HepG2 (cell line): ENCODE measurements at regions not wholly inside any gene's neighbourhood (a gene's known extent, or its start where the extent isn't known, plus 50 kb on each side); places are given as distances from the start of the nearest gene placed in this dataset.

Experiments used
- ATAC-seq: fragments of 200-7000 bp; cut with Tn5 transposase; 3 replicates; pipeline ENCODE4 v1.9.1; 2020; ENCODE audit warnings: mild to moderate bottlenecking, moderate library complexity
- BruUV-seq: library from RNA; stranded (reverse); fragments of 400-500 nt; replicated peaks from 2 replicates; lab custom pipeline; 2021; lab: Mats Ljungman, UMichigan
- CTCF ChIA-PET: fragments of 300-600 bp; formaldehyde crosslinking; extraction: SDS; loops from one replicate; lab custom pipeline; 2021; ENCODE audit warnings: low total read pairs, inconsistent platforms, low intra/inter-chr PET ratio; lab: Yijun Ruan, JAX
- POLR2A ChIA-PET: fragments of 350-600 bp; sonication (Branson Sonifier 250); formaldehyde crosslinking; loops from one replicate; lab custom pipeline; 2020; ENCODE audit warnings: antibody characterized with exemption, inconsistent platforms; lab: Yijun Ruan, JAX
- DNase-seq: peaks from one replicate; pipeline ENCODE4 v3.0.0-alpha.2; 2015; ENCODE audit warnings: low spot score
- FAIRE-seq: peaks from 3 replicates; lab custom pipeline; 2011; peaks lifted over from hg19 to GRCh38; lab: Jason Lieb, UNC
- H2AFZ ChIP-seq: one replicate; pipeline ENCODE4 v1.6.1; 2011; ENCODE audit warnings: low read length, inconsistent platforms
- H3K27ac ChIP-seq: fragments of 300-600 bp; 3 replicates; pipeline ENCODE4 v1.8.0; 2011; ENCODE audit warnings: mixed run types, mild to moderate bottlenecking, mixed read lengths, low read length, inconsistent platforms; ENCODE audit not compliant: insufficient read depth; ENCODE audit errors: extremely low read length
- H3K27me3 ChIP-seq, 2 experiments: fragments of 200-600 bp in 1 of 2; 2 replicates in 1 of 2; 3 replicates in 1 of 2; pipeline versions ENCODE4 v1.6.0 to v1.8.0; 2011; ENCODE audit warnings: low read length in 2 of 2, mild to moderate bottlenecking in 2 of 2, moderate library complexity in 2 of 2, inconsistent platforms in 1 of 2; ENCODE audit not compliant: insufficient read depth in 2 of 2, control insufficient read depth in 1 of 2
- H3K36me3 ChIP-seq, 2 experiments: fragments of 200-600 bp in 1 of 2; replicated peaks in 1 of 2; 2 replicates in 1 of 2; 3 replicates in 1 of 2; pipeline versions ENCODE4 v1.5.1 to v1.8.0; 2011; ENCODE audit warnings: low read length in 2 of 2, inconsistent platforms in 1 of 2; ENCODE audit not compliant: insufficient read depth in 2 of 2, control insufficient read depth in 1 of 2
- H3K4me1 ChIP-seq: 2 replicates; pipeline ENCODE4 v1.5.1; 2012; ENCODE audit warnings: low read length, inconsistent platforms; ENCODE audit not compliant: insufficient read depth
- H3K4me2 ChIP-seq: 2 replicates; pipeline ENCODE4 v1.6.0; 2011; ENCODE audit warnings: low read depth, low read length, inconsistent platforms
- H3K4me3 ChIP-seq, 3 experiments: fragments of 200-600 bp in 1 of 3; sonication (generic), shearing (Covaris generic) in 1 of 3; replicated peaks in 1 of 3; 2 replicates each; pipeline ENCODE4 v1.5.1; 2011 to 2016; ENCODE audit warnings: low read length in 3 of 3, inconsistent platforms in 2 of 3, low read depth in 2 of 3, mild to moderate bottlenecking in 2 of 3, control low read depth in 1 of 3, mixed read lengths in 1 of 3; ENCODE audit not compliant: insufficient read depth in 1 of 3
- H3K79me2 ChIP-seq: one replicate; pipeline ENCODE4 v1.6.1; 2011; ENCODE audit warnings: low read length, inconsistent platforms; ENCODE audit not compliant: insufficient read depth
- H3K9ac ChIP-seq: 2 replicates; pipeline ENCODE4 v1.6.0; 2011; ENCODE audit warnings: mild to moderate bottlenecking, low read depth, low read length, inconsistent platforms; ENCODE audit not compliant: insufficient read depth
- H3K9me3 ChIP-seq: 2 replicates; pipeline ENCODE4 v1.5.1; 2012; ENCODE audit warnings: mild to moderate bottlenecking, low read length
- H4K20me1 ChIP-seq: 2 replicates; pipeline ENCODE4 v1.6.0; 2011; ENCODE audit warnings: inconsistent platforms, mild to moderate bottlenecking, low read length, moderate library complexity; ENCODE audit not compliant: insufficient read depth
- CBX1 ChIP-seq: IDR thresholded peaks from one replicate; pipeline ENCODE4 v1.6.1; 2016; ENCODE audit warnings: antibody characterized with exemption, low read depth
- CHD2 ChIP-seq: IDR thresholded peaks from 2 replicates; pipeline ENCODE4 v1.6.1; 2011; ENCODE audit warnings: low read depth, low read length, improper control_type of control experiment
- EP300 ChIP-seq, 3 experiments: sonication (generic) in 1 of 3; formaldehyde crosslinking in 1 of 3; IDR thresholded peaks; 2 replicates each; pipeline versions ENCODE4 v1.5.1 to v1.6.1; 2011 to 2020; ENCODE audit warnings: low read depth in 2 of 3, low read length in 2 of 3, borderline replicate concordance in 1 of 3, improper control_type of control experiment in 1 of 3, mild to moderate bottlenecking in 1 of 3, missing genetic modification reagents in 1 of 3, moderate library complexity in 1 of 3
- KAT2B ChIP-seq: fragments of 150-350 bp; IDR thresholded peaks from 2 replicates; pipeline ENCODE4 v1.6.1; 2014; ENCODE audit warnings: low read depth, low read length, borderline replicate concordance
- KDM1A ChIP-seq: IDR thresholded peaks from 2 replicates; pipeline ENCODE4 v1.6.1; 2016; ENCODE audit warnings: missing compliant biosample characterization
- KDM6A ChIP-seq: IDR thresholded peaks from 2 replicates; pipeline ENCODE4 v1.6.1; 2016; ENCODE audit warnings: low read depth
- NCOA2 ChIP-seq: sonication (generic); formaldehyde crosslinking; IDR thresholded peaks from 2 replicates; pipeline ENCODE4 v1.8.0; 2022; ENCODE audit warnings: inconsistent platforms
- NCOA5 ChIP-seq: sonication (generic); formaldehyde crosslinking; IDR thresholded peaks from 2 replicates; pipeline ENCODE4 v1.4.0; 2020; ENCODE audit warnings: missing genetic modification reagents
- SIX1 ChIP-seq: sonication (generic); formaldehyde crosslinking; IDR thresholded peaks from 2 replicates; pipeline ENCODE4 v1.4.0; 2020; ENCODE audit warnings: missing genetic modification reagents, borderline replicate concordance
- SMC3 ChIP-seq: IDR thresholded peaks from 2 replicates; pipeline ENCODE4 v1.6.1; 2011; ENCODE audit warnings: low read length, improper control_type of control experiment
- SNAPC2 ChIP-seq: sonication (generic); formaldehyde crosslinking; IDR thresholded peaks from 2 replicates; pipeline ENCODE4 v1.8.1; 2022; ENCODE audit warnings: mild to moderate bottlenecking, missing genetic modification reagents
- ZBTB1 ChIP-seq: sonication (generic); formaldehyde crosslinking; IDR thresholded peaks from 2 replicates; pipeline ENCODE4 v1.4.0; 2020; ENCODE audit warnings: missing genetic modification reagents, borderline replicate concordance
- ZKSCAN5 ChIP-seq: sonication (generic); formaldehyde crosslinking; IDR thresholded peaks from 2 replicates; pipeline ENCODE4 v1.5.1; 2020; ENCODE audit warnings: mild to moderate bottlenecking, missing genetic modification reagents
- ZNF484 ChIP-seq: sonication (generic); formaldehyde crosslinking; IDR thresholded peaks from 2 replicates; pipeline ENCODE4 v1.5.1; 2020; ENCODE audit warnings: mild to moderate bottlenecking, low read depth, missing genetic modification reagents, borderline replicate concordance
- WGBS: methylation state at CpG from one replicate; pipeline ENCODE4 v1.1.6; 2017; ENCODE audit warnings: low lambda C conversion rate; 5-methylcytosine and 5-hydroxymethylcytosine counted together
- in situ Hi-C: cut with HindIII; loops from 2 replicates; pipeline ENCODE4 v1.10.0; 2017; ENCODE audit warnings: low pct_unique_long_range_greater_than_20kb; ENCODE audit not compliant: extremely low pct_ligation_motif_present
- intact Hi-C: fragments of 100-400 bp; cut with micrococcal nuclease; formaldehyde crosslinking; loops from one replicate; pipeline ENCODE4 v1.10.0; 2022; ENCODE audit not compliant: unreplicated experiment
- TF ChIP-seq, protein P1 (sequence below): sonication (generic); formaldehyde crosslinking; IDR thresholded peaks from 2 replicates; pipeline ENCODE4 v1.4.0; 2020; ENCODE audit warnings: missing genetic modification reagents, mild to moderate bottlenecking, borderline replicate concordance

GRCh38 chr4:111961809-111962208 is 183.4 kb upstream of the FAM241A start:
- DNase-seq (no peak), FAIRE-seq (no peak)
- Histone ChIP-seq H3K79me2 (no peaks in the 10 kb centered on the region), H3K36me3 (no peaks in the 10 kb centered on the region), H2AFZ (no peak overlapping the region)
- ChIA-PET CTCF (no interaction called here), POLR2A (no interaction called here)
- TF ChIP-seq SIX1 (CRISPR knock-in tag) = no peak
- no peak for TF ChIP-seq NCOA2 (CRISPR knock-in tag)
- TF ChIP-seq, all 625 proteins: peak for 0
- Histone ChIP-seq H3K27ac (no peak overlapping the region), H3K27me3 (no peaks in the 10 kb centered on the region; a peak in 1 of 5 replicates), H3K9ac (no peak overlapping the region), H3K9me3 (no peaks in the 10 kb centered on the region), H4K20me1 (no peaks in the 10 kb centered on the region), H3K4me1 (no peaks in the 10 kb centered on the region), H3K4me3 (no peak overlapping the region), H3K4me2 (no peak overlapping the region)
- ATAC-seq = no peak
- no TSS peak for BruUV-seq
- in situ Hi-C loops = no loop called here
- 4% methylated on average over 1 of the region's 1 CpG for WGBS
- intact Hi-C loops = no loop called here

DNA sequence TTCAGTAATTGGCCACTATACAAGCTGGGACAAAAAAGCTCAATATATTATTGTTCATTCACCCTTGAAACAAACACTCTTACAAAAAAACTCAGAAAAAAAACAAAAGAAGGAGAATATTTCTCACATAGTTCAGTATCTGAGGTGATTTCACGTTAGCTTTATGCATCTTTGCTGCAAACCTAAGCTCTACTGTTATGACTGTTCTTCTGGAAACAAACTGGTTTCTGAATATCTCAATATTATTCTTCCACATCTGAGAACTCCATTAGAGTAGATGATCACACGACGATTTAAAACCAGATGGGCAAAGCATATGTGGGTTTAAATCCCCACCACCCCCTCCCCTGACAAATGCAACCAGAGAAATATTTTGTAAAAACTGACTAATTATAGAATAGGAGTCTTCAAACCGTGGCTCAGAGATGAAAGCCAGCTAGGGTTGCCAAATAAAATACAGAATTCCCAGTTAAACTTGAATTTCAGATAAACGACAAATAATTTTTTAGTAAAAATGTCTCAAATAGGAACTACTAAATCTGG is 182.0 kb upstream of the FAM241A start:
- no peaks in the 10 kb centered on the region for H3K36me3 ChIP-seq
- in situ Hi-C loops (no loop called here), intact Hi-C loops (no loop called here)
- FAIRE-seq (no peak), ATAC-seq (no peak), DNase-seq (no peak)
- no peak overlapping the region for H3K4me3 ChIP-seq
- no peaks in the 10 kb centered on the region for H3K79me2 ChIP-seq
- H3K27me3 ChIP-seq = no peaks in the 10 kb centered on the region
- no TSS peak for BruUV-seq
- 10% methylated on average over 5 of the region's 5 CpGs for WGBS
- H3K9ac ChIP-seq = no peak overlapping the region
- no peaks in the 10 kb centered on the region for H3K9me3 ChIP-seq
- no peaks in the 10 kb centered on the region for H3K4me1 ChIP-seq
- H3K4me2 ChIP-seq = no peak overlapping the region
- TF ChIP-seq CHD2 (no peak), KDM6A (CRISPR knock-in tag) (no peak), CBX1 (no peak), SMC3 (no peak), ZNF484 (CRISPR knock-in tag) (no peak), SNAPC2 (CRISPR knock-in tag) (no peak), NCOA5 (CRISPR knock-in tag) (no peak), ZBTB1 (no peak), KDM1A (no peak), KAT2B (no peak), ZKSCAN5 (CRISPR knock-in tag) (no peak), EP300 (IDR thresholded peaks at IDR 0.05; ENCODE audit: low read depth in 2 of 2, low read length in 2 of 2) (no peak), EP300 (CRISPR knock-in tag; IDR thresholded peaks at IDR 0.05; ENCODE audit: borderline replicate concordance) (no peak)
- TF ChIP-seq, protein P1, sequence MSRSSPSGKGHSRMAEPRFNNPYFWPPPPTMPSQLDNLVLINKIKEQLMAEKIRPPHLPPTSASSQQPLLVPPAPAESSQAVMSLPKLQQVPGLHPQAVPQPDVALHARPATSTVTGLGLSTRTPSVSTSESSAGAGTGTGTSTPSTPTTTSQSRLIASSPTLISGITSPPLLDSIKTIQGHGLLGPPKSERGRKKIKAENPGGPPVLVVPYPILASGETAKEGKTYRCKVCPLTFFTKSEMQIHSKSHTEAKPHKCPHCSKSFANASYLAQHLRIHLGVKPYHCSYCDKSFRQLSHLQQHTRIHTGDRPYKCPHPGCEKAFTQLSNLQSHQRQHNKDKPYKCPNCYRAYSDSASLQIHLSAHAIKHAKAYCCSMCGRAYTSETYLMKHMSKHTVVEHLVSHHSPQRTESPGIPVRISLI (CRISPR knock-in tag) = no peak
- ChIA-PET POLR2A (no interaction called here), CTCF (no interaction called here)
- H2AFZ ChIP-seq = no peak overlapping the region
- H3K27ac ChIP-seq = no peak overlapping the region
- no peaks in the 10 kb centered on the region for H4K20me1 ChIP-seq
